ENCODE measurements at regions not wholly inside any gene's neighbourhood (a gene's known extent, or its start where the extent isn't known, plus 50 kb on each side); places are given as distances from the start of the nearest gene placed in this dataset.

DNA sequence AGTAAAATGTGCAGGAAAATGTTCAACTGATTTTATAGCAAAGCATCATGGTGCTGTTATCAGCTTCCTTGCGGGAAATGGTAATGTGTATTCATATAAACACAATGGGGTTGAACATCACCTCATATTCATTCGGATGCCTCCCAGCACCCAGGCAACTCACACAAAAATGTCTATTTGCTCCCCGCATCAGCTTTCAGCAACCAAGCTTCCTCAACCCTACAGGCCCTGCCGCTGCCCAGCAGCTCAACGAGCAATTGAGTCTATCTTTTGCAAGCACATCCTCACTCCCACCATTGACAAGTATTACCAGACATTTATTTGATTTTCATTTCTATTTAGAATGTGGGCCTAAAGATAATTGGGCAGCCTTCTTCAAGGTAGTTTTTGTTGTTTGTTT is 2161.4 kb upstream of the PIK3C3 start:
- TF ChIP-seq SP1 (IDR thresholded peaks at IDR 0.05): no peak
- TF ChIP-seq CTCF (IDR thresholded peaks at IDR 0.05; ENCODE audit: low read depth, low read length, missing input control): no peak
- no peak for TF ChIP-seq YY1 (IDR thresholded peaks at IDR 0.05)

All from liver (tissue), 3 donors.